ENCODE measurements at regions not wholly inside any gene's neighbourhood (a gene's known extent, or its start where the extent isn't known, plus 50 kb on each side); places are given as distances from the start of the nearest gene placed in this dataset.
"Not testable (repeated sequence)": the region's sequence is repeated elsewhere in the genome, so short reads cannot be mapped to it uniquely, and the experiment has no call there.

DNA sequence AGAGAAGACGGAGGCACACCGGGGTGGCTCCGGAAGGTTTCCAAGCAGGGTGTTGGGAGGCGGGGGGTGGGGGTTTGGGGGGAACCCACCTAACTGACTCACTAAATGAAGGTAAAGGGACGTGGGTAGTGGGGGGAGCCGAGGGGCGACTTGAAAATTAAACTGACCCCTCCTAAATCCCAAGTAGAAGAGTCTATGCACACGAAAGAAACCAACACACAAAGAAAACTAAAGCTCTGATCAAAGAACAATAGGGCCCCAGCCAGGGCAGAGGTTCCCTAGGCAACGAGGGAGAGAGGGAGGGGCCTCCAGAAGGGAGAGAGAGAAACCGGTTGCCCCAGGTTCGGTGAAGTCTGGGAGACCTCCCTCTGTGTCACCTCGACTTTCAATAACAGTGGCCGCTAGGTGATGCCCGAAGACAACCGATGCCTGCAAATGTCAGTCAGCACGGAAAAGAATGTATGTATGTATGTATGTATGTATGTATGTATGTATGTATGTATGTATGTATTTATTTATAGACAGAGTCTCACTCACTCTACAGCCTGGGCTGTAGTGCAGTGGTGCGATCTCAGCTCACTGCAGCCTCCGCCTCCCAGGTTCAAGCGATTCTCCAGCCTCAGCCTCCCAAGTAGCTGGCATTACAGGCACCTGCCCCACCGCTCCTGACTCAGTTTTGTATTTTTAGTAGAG, 106.7 kb upstream of the ANKRD30BL start:
- Histone ChIP-seq H3K4me1 (peaks cover 16% of the 10 kb centered on the region), H3K4me3 (peak overlapping the region; percentile 31)
- not testable (repeated sequence) for DNase-seq (ENCODE audit: low spot score in 2 of 2); H3K27ac ChIP-seq; H3K9me3 ChIP-seq; H3K27me3 ChIP-seq; H3K36me3 ChIP-seq
- WGBS: 20% methylated on average over 17 of the region's 20 CpGs
- TF ChIP-seq, protein P1, sequence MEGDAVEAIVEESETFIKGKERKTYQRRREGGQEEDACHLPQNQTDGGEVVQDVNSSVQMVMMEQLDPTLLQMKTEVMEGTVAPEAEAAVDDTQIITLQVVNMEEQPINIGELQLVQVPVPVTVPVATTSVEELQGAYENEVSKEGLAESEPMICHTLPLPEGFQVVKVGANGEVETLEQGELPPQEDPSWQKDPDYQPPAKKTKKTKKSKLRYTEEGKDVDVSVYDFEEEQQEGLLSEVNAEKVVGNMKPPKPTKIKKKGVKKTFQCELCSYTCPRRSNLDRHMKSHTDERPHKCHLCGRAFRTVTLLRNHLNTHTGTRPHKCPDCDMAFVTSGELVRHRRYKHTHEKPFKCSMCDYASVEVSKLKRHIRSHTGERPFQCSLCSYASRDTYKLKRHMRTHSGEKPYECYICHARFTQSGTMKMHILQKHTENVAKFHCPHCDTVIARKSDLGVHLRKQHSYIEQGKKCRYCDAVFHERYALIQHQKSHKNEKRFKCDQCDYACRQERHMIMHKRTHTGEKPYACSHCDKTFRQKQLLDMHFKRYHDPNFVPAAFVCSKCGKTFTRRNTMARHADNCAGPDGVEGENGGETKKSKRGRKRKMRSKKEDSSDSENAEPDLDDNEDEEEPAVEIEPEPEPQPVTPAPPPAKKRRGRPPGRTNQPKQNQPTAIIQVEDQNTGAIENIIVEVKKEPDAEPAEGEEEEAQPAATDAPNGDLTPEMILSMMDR (IDR thresholded peaks at IDR 0.05): peak; percentile 25 to 48

DNA sequence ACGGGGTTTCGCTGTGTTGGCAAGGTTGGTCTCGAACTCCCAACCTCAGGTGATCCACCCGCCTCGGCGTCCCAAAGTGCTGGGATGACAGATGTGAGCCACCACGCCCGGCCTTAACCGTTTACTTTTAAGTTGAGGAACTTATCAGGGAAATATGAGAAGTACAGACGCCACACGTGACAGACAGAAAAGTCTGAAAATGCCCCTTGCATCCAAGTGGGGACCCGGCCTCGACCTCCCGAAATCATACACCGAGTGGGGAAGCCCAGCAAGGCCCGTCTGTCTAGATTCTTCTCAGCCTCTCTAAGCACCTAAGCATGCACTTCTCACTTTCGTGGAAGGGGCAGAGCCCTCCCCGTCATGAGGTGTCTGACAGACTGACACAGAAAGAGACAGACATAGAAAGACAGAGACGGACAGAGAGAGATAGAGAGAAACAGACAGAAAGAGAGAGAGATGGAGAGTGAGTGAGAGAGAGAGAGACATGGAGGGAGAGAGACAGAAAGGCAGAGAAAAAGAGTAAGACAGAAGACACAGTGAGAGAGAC, 107.3 kb upstream of the ANKRD30BL start:
- Histone ChIP-seq H3K9me3 (no peaks in the 10 kb centered on the region), H3K27me3 (no peaks in the 10 kb centered on the region), H3K36me3 (no peaks in the 10 kb centered on the region), H3K4me3 (no peak overlapping the region), H3K27ac (no peak overlapping the region), H3K4me1 (peaks cover 16% of the 10 kb centered on the region)
- whole genome bisulfite sequencing: 64% methylated on average over 19 of the region's 19 CpGs
- DNase-seq (ENCODE audit: low spot score in 2 of 2): no peak
- TF ChIP-seq POLR2A (IDR thresholded peaks at IDR 0.05) (no peak), EP300 (IDR thresholded peaks at IDR 0.05) (no peak), POLR2AphosphoS5 (IDR thresholded peaks at IDR 0.05) (no peak)
- TF ChIP-seq, protein P1 (IDR thresholded peaks at IDR 0.05): no peak

DNA sequence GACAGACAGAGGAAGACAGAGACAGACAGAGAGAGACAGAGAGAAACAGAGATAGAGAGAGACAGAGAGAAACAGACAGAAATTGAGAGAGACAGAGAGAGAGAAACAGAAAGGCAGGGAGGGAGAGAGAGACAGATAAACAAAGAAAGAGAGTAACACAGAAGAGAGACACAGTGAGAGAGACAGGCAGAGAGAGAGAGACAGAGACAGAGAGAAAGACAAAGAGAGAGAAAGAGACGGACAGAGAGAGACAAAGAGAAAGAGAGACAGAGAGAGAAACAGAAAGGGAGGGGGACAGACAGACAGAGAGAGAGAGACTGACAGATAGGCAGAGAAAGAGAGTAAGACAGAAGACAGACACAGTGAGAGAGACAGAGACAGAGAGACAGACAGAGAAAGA, 108.5 kb upstream of the ANKRD30BL start:
- no peak overlapping the region for H3K27ac ChIP-seq
- H3K27me3 ChIP-seq: no peaks in the 10 kb centered on the region
- no peak overlapping the region for H3K4me3 ChIP-seq
- 76% methylated on average over 1 of the region's 1 CpG for WGBS
- H3K4me1 ChIP-seq: peaks cover 16% of the 10 kb centered on the region
- TF ChIP-seq EP300 (IDR thresholded peaks at IDR 0.05) (no peak), POLR2AphosphoS5 (IDR thresholded peaks at IDR 0.05) (no peak), POLR2A (IDR thresholded peaks at IDR 0.05) (no peak)
- TF ChIP-seq, protein P1 (IDR thresholded peaks at IDR 0.05): no peak
- H3K9me3 ChIP-seq: no peaks in the 10 kb centered on the region
- no peaks in the 10 kb centered on the region for H3K36me3 ChIP-seq
- DNase-seq (ENCODE audit: low spot score in 2 of 2): no peak

DNA sequence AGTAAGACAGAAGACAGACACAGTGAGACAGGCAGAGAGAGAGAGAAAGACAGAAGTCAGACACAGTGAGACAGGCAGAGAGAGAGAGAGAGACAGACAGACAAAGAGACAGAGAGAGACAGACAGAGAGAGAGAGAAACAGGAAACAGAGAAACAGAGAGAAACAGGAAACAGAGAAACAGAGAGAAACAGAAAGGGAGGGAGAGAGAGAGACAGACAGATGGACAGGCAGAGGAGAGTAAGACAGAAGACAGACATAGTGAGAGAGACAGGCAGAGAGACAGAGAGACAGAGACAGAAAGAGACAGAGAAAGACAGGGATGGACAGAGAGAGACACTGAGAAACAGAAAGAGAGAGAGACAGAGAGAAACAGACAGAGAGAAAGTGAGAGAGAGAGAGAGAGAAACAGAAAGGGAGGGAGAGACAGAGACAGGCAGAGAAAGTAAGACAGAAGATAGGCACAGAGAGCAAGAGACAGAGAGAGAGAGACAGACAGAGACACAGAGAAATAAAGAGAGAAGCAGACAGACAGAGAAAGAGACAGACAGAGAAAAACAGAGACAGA, 109.3 kb upstream of the ANKRD30BL start:
- no peak overlapping the region for H3K4me3 ChIP-seq
- H3K27ac ChIP-seq: no peak overlapping the region
- no peaks in the 10 kb centered on the region for H3K27me3 ChIP-seq
- no peaks in the 10 kb centered on the region for H3K9me3 ChIP-seq
- H3K4me1 ChIP-seq: peaks cover 16% of the 10 kb centered on the region
- H3K36me3 ChIP-seq: no peaks in the 10 kb centered on the region
- no peak for DNase-seq (ENCODE audit: low spot score in 2 of 2)
- no peak for TF ChIP-seq POLR2AphosphoS5 (IDR thresholded peaks at IDR 0.05)
- no peak for TF ChIP-seq POLR2A (IDR thresholded peaks at IDR 0.05)
- TF ChIP-seq EP300 (IDR thresholded peaks at IDR 0.05): no peak
- TF ChIP-seq, protein P1 (IDR thresholded peaks at IDR 0.05): no peak

DNA sequence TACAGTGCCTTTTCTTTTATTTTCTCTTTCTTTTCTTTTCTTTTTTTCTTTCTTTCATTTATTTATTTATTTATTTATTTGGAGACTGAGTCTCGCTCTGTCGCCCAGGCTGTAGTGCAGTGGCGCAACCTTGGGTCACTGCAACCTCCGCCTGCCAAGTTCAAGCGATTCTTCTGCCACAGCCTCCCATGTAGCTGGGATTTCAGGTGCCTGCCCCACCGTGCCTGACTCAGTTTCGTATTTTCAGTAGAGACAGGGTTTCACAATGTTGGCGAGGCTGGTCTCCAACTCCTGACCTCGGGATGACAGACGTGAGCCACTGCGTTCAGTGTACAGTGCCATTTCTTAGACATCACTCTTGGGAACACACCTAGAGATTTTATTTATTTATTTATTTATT, 110.0 kb upstream of the ANKRD30BL start:
- H3K4me3 ChIP-seq; H3K9me3 ChIP-seq; DNase-seq (ENCODE audit: low spot score in 2 of 2); H3K27ac ChIP-seq; H3K36me3 ChIP-seq; H3K27me3 ChIP-seq: not testable (repeated sequence)
- H3K4me1 ChIP-seq: peaks cover 16% of the 10 kb centered on the region
- 93% methylated on average over 11 of the region's 11 CpGs for WGBS
